ENCODE measurements at regions not wholly inside any gene's neighbourhood (a gene's known extent, or its start where the extent isn't known, plus 50 kb on each side); places are given as distances from the start of the nearest gene placed in this dataset.

- intact Hi-C loops (cut with DNase I) = no loop called here
- Histone ChIP-seq H3K9me3 (no peaks in the 10 kb centered on the region), H3K4me3 (no peak overlapping the region), H3K36me3 (no peaks in the 10 kb centered on the region), H3K27me3 (no peaks in the 10 kb centered on the region), H3K4me1 (peaks cover 0 to 23% (median 8%) of the 10 kb centered on the region in 9 donors), H3K27ac (no peak overlapping the region)
- no peak for DNase-seq
- ATAC-seq = no peak
- 36 to 58% methylated on average over 1 of the region's 1 CpG for WGBS, 2 donors
- TF ChIP-seq CTCF (IDR thresholded peaks at IDR 0.05) = no peak
Measured at GRCh38 chr1:83799594-83799993, 199.3 kb downstream of the TTLL7 start.

- Histone ChIP-seq H3K9me3 (no peaks in the 10 kb centered on the region), H3K27me3 (no peaks in the 10 kb centered on the region), H3K27ac (no peak overlapping the region), H3K4me3 (no peak overlapping the region), H3K36me3 (no peaks in the 10 kb centered on the region), H3K4me1 (peaks cover 0 to 23% (median 8%) of the 10 kb centered on the region in 9 donors)
- TF ChIP-seq CTCF (IDR thresholded peaks at IDR 0.05) = no peak
- DNase-seq (no peak), ATAC-seq (no peak)
- intact Hi-C loops (cut with DNase I) = no loop called here
Measured at GRCh38 chr1:83798965-83799364, 200.0 kb downstream of the TTLL7 start.

- Histone ChIP-seq H3K4me3 (no peak overlapping the region), H3K36me3 (no peaks in the 10 kb centered on the region), H3K27me3 (no peaks in the 10 kb centered on the region), H3K27ac (no peak overlapping the region), H3K4me1 (peaks cover 0 to 7% (median 0%) of the 10 kb centered on the region in 9 donors), H3K9me3 (no peaks in the 10 kb centered on the region)
- DNase-seq (no peak), ATAC-seq (no peak)
- intact Hi-C loops (cut with DNase I) = no loop called here
- TF ChIP-seq CTCF (IDR thresholded peaks at IDR 0.05) = no peak
- 85 to 89% methylated on average over 4 of the region's 4 CpGs for WGBS, 2 donors
Measured at GRCh38 chr1:83796409-83796808, 202.5 kb downstream of the TTLL7 start.

GRCh38 chr1:83794384-83794783, 204.5 kb downstream of the TTLL7 start:
- no peak for DNase-seq
- H3K9me3 ChIP-seq = no peaks in the 10 kb centered on the region
- no peaks in the 10 kb centered on the region for H3K27me3 ChIP-seq
- 90 to 98% methylated on average over 2 of the region's 2 CpGs for WGBS, 2 donors
- no peak for TF ChIP-seq CTCF (IDR thresholded peaks at IDR 0.05)
- no peak overlapping the region for H3K27ac ChIP-seq
- H3K4me3 ChIP-seq = no peak overlapping the region
- H3K36me3 ChIP-seq = no peaks in the 10 kb centered on the region
- no peak for ATAC-seq
- intact Hi-C loops (cut with DNase I) = no loop called here
- H3K4me1 ChIP-seq = no peaks in the 10 kb centered on the region
